SKM-1 treated with dmso at 0.1 percent for 144 hours (cell line): ENCODE measurements at regions not wholly inside any gene's neighbourhood (a gene's known extent, or its start where the extent isn't known, plus 50 kb on each side); places are given as distances from the start of the nearest gene placed in this dataset.
"Not testable (repeated sequence)": the region's sequence is repeated elsewhere in the genome, so short reads cannot be mapped to it uniquely, and the experiment has no call there.

Source experiments
- DNase-seq: peaks from one replicate; lab custom pipeline; 2025; ENCODE audit not compliant: unreplicated experiment; lab: John Stamatoyannopoulos, UW

GRCh38 chr18:77369644-77370043, 120.0 kb downstream of the GALR1 start:
- no peak for DNase-seq

- DNase-seq = no peak
Observed at GRCh38 chr18:77373730-77374445, 124.2 kb downstream of the GALR1 start.

- no peak for DNase-seq
Observed at GRCh38 chr18:77374446-77374805, 124.8 kb downstream of the GALR1 start.

GRCh38 chr18:77376043-77376732, 126.5 kb downstream of the GALR1 start:
- no peak for DNase-seq

GRCh38 chr18:77376733-77377094, 127.1 kb downstream of the GALR1 start:
- DNase-seq = no peak

GRCh38 chr18:77377813-77378212, 128.2 kb downstream of the GALR1 start:
- DNase-seq = no peak

- DNase-seq = no peak
Observed at GRCh38 chr18:77379976-77380509, 130.4 kb downstream of the GALR1 start.

GRCh38 chr18:77380695-77381094, 131.0 kb downstream of the GALR1 start:
- DNase-seq = no peak

GRCh38 chr18:77392321-77392720, 142.7 kb downstream of the GALR1 start:
- no peak for DNase-seq

GRCh38 chr18:77393519-77393918, 143.9 kb downstream of the GALR1 start:
- no peak for DNase-seq

- no peak for DNase-seq
Observed at GRCh38 chr18:77395953-77396352, 146.3 kb downstream of the GALR1 start.

GRCh38 chr18:77397056-77397455, 147.4 kb downstream of the GALR1 start:
- DNase-seq = no peak

- DNase-seq = no peak
Observed at GRCh38 chr18:77397617-77398016, 148.0 kb downstream of the GALR1 start.

GRCh38 chr18:77400561-77400960, 150.9 kb downstream of the GALR1 start:
- no peak for DNase-seq

GRCh38 chr18:77401173-77401572, 151.5 kb downstream of the GALR1 start:
- no peak for DNase-seq

GRCh38 chr18:77403969-77404535, 154.4 kb downstream of the GALR1 start:
- DNase-seq = no peak

- no peak for DNase-seq
Observed at GRCh38 chr18:77405096-77405495, 155.4 kb downstream of the GALR1 start.

GRCh38 chr18:77407733-77408132, 158.1 kb downstream of the GALR1 start:
- no peak for DNase-seq

GRCh38 chr18:77421546-77421945, 171.9 kb downstream of the GALR1 start:
- DNase-seq = not testable (repeated sequence)

GRCh38 chr18:77422974-77423867, 173.6 kb downstream of the GALR1 start:
- DNase-seq = no peak

GRCh38 chr18:77433076-77433475, 183.4 kb downstream of the GALR1 start:
- DNase-seq = no peak
